ENCODE measurements at regions not wholly inside any gene's neighbourhood (a gene's known extent, or its start where the extent isn't known, plus 50 kb on each side); places are given as distances from the start of the nearest gene placed in this dataset.

GRCh38 chr13:62123409-62123808 is 707.8 kb upstream of the PCDH20 start:
- Histone ChIP-seq H3K27me3 (ENCODE audit: insufficient read depth) (no peaks in the 10 kb centered on the region), H3K4me2 (no peak overlapping the region), H4K20me1 (replicated peaks; ENCODE audit: insufficient read depth) (no peaks in the 10 kb centered on the region), H3K27ac (ENCODE audit: low read depth) (no peak overlapping the region), H3K79me2 (replicated peaks; ENCODE audit: insufficient read depth) (no peaks in the 10 kb centered on the region), H3K4me1 (ENCODE audit: insufficient read depth) (no peaks in the 10 kb centered on the region), H3K9me2 (ENCODE audit: insufficient read depth) (no peaks in the 10 kb centered on the region), H3K4me3 (no peak overlapping the region), H3K36me3 (ENCODE audit: insufficient read depth) (no peaks in the 10 kb centered on the region), H2AFZ (no peak overlapping the region), H3F3A (replicated peaks; ENCODE audit: low read depth) (no peaks in the 10 kb centered on the region)
- Mint-ChIP-seq H3K4me1 (no peaks in the 10 kb centered on the region), H3K36me3 (ENCODE audit: low read depth) (no peaks in the 10 kb centered on the region), H3K27ac (no peak overlapping the region), H3K9me3 (no peaks in the 10 kb centered on the region), H3K27me3 (ENCODE audit: insufficient read depth, low read depth, poor library complexity) (no peaks in the 10 kb centered on the region), H3K4me3 (no peak overlapping the region)
- ATAC-seq = no peak
- DNase-seq (ENCODE audit: low spot score) = no peak
- TF ChIP-seq STAT1 (IDR thresholded peaks at IDR 0.05; ENCODE audit: unreplicated experiment) (no peak), NANOG (IDR thresholded peaks at IDR 0.05; ENCODE audit: borderline replicate concordance) (no peak)

- H3K4me1 Mint-ChIP-seq = no peaks in the 10 kb centered on the region
- no peak overlapping the region for H3K4me3 Mint-ChIP-seq
- TF ChIP-seq EZH2 (IDR thresholded peaks at IDR 0.05; ENCODE audit: low read depth, unreplicated experiment) = no peak
- no peak for TF ChIP-seq ZNF462 (CRISPR knock-in tag; IDR thresholded peaks at IDR 0.05)
- TF ChIP-seq POLR2AphosphoS5 (IDR thresholded peaks at IDR 0.05; ENCODE audit: low read depth) = no peak
- no peak for TF ChIP-seq ZNF331 (CRISPR knock-in tag; IDR thresholded peaks at IDR 0.05; ENCODE audit: low read depth)
- TF ChIP-seq STAT1 (IDR thresholded peaks at IDR 0.05; ENCODE audit: unreplicated experiment) = no peak
- no peak for TF ChIP-seq ETS1 (IDR thresholded peaks at IDR 0.05)
- no peak for TF ChIP-seq ZNF114 (CRISPR knock-in tag; IDR thresholded peaks at IDR 0.05)
- no peak for TF ChIP-seq NANOG (IDR thresholded peaks at IDR 0.05; ENCODE audit: borderline replicate concordance)
- no peak for TF ChIP-seq CTCF (conservative IDR thresholded peaks at IDR 0.05; ENCODE audit: low read depth in 2 of 2)
- no peak for TF ChIP-seq CREB1 (CRISPR knock-in tag; IDR thresholded peaks at IDR 0.05; ENCODE audit: low read depth)
- no peaks in the 10 kb centered on the region for H3K9me3 Mint-ChIP-seq
- Histone ChIP-seq H3K4me3 (no peak overlapping the region), H3K9me2 (ENCODE audit: insufficient read depth) (no peaks in the 10 kb centered on the region), H4K20me1 (replicated peaks; ENCODE audit: insufficient read depth) (no peaks in the 10 kb centered on the region), H3F3A (replicated peaks; ENCODE audit: low read depth) (no peaks in the 10 kb centered on the region), H3K4me1 (ENCODE audit: insufficient read depth) (no peaks in the 10 kb centered on the region), H2AFZ (no peak overlapping the region), H3K27me3 (ENCODE audit: insufficient read depth) (no peaks in the 10 kb centered on the region), H3K79me2 (replicated peaks; ENCODE audit: insufficient read depth) (no peaks in the 10 kb centered on the region), H3K27ac (ENCODE audit: low read depth) (no peak overlapping the region), H3K36me3 (ENCODE audit: insufficient read depth) (no peaks in the 10 kb centered on the region), H3K4me2 (no peak overlapping the region)
- no peaks in the 10 kb centered on the region for H3K36me3 Mint-ChIP-seq (ENCODE audit: low read depth)
- no peaks in the 10 kb centered on the region for H3K27me3 Mint-ChIP-seq (ENCODE audit: insufficient read depth, low read depth, poor library complexity)
- no peak overlapping the region for H3K27ac Mint-ChIP-seq
- DNase-seq (ENCODE audit: low spot score) (no peak), ATAC-seq (no peak)
Measured at GRCh38 chr13:62122434-62122833, 706.8 kb upstream of the PCDH20 start.

Data from GM23338 (cell line).